HG03108 (cell line): ENCODE measurements at regions not wholly inside any gene's neighbourhood (a gene's known extent, or its start where the extent isn't known, plus 50 kb on each side); places are given as distances from the start of the nearest gene placed in this dataset.
"Not testable (repeated sequence)": the region's sequence is repeated elsewhere in the genome, so short reads cannot be mapped to it uniquely, and the experiment has no call there.

ENCODE experiments used
- ATAC-seq: cut with Tn5 transposase; IDR thresholded peaks from one replicate; pipeline ENCODE4 v1.9.1; 2021; ENCODE audit warnings: moderate library complexity; ENCODE audit not compliant: unreplicated experiment

DNA sequence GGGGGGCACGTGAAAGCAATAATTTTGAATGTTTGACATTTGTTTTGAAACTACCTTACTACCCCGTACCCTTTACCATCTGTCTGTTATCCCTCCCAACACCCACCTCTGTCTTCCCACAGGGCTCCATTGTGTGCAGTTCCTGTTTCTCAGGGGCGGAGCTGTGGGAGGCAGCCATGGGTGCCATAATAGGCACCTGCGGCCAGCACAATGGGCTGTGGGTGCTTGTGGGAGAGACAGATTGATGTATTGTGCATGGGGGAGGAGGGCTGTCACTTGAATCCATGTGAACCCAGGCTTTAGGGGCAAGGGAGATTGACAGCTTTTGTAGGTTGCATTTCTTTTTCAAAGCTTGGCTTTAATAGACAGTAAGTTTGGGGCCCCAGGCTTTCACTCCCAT lies 122.6 kb upstream of the CXorf66 start:
- no peak for ATAC-seq

DNA sequence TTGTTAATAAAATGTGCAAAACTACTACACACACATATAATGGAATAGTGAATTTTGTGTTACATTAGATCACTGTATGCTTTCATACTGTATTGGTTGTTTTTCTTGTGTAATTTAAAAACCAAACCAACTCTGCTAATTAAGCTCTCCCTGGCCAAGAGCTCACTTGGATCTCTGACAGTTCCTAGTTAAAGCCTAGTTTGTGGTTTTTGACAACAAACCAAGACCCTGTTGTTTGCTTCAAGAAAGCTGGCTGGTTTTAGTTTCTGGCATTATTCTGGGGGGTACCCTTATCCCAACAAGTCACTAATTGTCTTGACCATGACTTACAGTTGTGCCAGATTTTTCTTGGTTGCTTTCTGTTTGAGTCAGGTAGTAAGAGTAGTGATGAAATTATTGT lies 121.4 kb upstream of the CXorf66 start:
- no peak for ATAC-seq

DNA sequence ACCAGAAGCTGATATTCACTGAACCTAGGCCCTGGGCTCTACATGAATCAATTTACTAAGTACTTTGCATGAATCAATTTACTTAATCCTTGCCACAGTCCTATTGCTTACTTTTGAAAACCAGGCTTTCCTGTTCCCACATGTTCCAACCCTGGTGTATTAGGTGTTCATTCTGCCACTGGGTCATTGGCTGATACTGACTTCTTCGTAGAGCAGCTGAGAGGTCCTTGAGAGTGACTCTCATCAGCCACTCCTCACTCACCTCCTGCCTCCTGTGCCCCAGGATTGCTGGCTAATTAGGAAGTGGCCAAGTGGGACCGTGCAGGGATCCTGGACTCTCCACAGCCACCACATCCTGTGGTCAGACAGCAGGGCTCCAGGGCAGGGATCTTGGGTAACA lies 109.5 kb upstream of the CXorf66 start:
- not testable (repeated sequence) for ATAC-seq

DNA sequence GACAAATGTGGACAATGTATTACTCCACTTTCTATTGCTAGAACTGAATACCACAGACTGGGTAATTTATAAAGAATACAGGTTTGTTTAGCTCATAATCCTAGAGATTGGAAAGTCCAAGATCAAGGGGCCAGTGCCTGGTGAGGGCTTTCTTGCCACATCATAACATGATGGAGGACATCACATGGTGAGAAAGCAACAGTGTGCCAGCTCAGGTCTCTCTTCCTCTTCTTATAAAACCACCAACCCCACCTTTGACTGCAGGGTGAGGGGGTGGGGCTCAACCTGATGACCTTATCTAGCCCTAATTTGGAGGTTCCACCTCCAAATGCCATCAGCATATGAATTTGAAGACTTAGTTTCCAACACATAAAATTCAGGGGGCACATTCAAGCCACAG lies 105.7 kb upstream of the CXorf66 start:
- ATAC-seq, result no peak

DNA sequence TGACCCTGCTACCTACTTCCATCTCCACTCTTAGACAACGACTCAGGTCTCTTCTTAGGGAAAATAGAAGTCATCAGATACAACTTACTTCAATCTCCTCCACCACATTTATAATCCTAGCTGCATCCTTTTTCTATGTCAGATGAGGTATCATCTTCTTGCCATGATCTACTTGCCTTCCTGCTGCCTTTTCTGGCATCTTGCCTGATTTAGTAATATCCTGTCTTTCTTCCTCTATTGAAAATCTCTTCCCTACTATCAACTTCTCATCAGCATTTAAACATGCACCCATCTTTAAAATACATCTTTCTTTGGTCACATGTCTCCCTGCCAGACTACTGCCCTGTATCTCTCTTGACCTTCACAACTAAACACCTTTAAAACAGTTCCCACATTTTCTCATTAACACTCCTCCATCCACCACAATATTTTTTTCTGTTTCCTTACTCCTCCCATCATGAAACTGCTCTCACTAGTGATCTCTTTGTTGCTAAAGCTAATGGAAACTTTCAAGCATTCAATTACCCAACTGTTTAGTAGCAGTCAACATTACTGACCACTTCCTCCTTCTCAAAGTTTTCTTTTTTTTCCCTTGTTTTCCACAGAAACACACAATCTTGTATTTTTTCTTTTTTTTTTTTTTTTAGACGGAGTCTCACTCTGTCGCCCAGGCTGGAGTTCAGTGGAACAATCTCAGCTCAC lies 100.8 kb upstream of the CXorf66 start:
- no peak for ATAC-seq

DNA sequence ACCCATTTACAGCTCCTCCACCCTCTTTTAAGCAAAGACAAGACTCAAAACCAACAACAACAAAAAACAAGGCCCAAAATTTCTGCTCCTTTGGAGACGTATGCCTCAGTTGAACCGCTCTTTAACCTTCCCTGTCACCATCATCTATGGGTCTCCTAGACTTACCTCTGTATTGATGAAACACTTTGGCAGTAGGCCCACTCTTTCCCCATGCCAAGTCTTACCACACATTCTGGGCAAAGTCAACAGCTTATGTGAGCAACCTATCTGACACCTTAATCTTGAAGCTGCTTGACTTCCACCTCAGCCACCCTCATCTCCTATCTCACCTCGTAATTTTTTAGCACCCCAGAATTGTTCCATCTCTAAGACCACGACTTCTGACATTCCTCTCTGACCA lies 99.7 kb upstream of the CXorf66 start:
- no peak for ATAC-seq

DNA sequence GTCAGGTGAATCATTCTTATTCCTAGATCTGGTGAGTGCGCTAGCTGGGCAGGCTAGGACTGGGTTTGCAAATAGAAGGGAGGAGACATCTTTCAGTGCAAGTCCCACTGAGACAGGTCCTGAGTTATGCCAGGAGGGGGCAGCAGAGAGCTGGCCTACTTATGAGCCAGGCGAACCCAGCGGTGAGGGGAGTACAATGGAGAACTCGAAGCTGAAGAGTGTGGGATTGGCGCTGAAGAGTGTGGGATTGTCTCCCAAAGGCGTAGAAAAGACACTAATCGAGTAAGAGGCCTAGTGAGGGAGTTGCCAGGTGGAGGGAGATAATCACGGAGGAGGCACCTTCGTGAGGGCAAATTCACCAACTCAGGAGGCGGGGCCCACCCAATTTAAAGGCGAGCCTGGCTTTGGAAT lies 91.7 kb upstream of the CXorf66 start:
- ATAC-seq, result peak; percentile 81

DNA sequence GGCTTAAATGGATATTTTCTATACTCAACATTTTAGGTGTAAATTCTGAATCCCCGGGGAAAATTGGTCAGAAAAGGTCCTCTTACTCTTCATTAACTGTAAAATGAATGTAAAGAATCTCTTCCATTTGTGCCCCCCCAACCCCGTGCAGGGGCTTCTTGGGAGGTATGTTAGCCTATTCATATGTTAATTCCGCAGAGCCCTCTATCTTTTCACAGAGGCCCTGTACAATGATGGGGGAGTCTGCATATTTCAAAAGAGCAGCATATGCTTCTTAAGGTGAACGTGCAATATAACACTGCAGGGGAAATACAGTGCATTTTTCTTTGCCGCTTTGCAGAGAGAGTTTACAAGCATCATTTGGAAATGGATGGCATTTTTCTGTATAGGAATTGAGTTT lies 88.5 kb upstream of the CXorf66 start:
- no peak for ATAC-seq

DNA sequence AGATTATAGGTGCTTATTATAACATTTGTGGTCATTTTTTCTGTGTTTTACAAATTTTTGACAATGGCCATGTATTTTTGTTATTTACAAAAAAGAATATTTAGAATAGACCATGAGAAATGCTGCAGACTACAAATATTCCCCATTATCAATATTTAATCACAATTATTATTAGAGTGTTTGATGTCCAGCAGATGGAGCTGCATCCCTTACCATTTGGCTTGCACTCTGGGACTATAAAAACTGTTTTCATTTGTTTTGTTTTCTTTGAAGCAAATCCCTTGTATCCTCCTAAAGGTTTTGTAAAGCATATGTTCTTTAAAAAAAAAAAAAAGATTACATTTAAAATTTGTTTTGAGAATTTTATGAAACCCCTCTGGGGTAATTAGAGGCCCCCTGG lies 85.6 kb upstream of the CXorf66 start:
- ATAC-seq, result no peak

DNA sequence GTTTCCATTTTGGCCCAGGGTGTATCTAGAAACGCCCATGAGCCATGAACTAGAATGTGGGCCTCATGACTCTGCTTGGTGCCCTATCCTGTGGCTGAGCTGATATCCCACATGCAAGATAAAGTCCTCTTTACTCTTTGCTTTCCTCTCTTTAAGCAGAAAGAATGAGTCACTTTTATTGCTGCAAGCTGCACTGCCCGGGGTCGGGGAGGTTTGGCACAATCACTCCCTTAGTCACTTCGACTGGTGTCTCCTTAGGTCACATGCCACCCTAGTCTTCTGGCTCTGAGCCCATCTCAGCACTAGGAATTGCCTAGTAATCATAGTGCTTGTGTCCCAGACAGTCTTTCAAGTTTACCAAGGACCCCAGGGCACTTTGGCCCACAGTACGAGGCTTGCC lies 75.1 kb upstream of the CXorf66 start:
- no peak for ATAC-seq

DNA sequence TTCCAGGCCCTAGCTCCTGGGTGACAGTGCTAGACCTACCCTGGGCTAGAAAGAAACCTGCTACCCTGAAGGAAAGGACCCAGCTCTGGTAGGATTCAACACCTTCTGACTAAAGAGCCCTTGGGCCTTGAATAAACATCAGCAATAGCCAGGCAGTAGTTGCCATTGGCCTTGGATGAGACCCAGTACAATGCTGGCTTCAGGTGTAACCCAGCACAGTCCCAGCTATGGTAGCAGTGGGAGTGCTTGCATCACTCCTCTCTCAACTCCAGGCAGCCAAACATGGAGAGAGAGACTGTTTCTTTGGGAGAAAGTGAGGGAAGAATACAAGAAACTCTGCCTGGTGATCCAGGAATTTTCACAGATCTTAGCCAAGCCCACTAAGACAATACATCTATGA lies 73.5 kb upstream of the CXorf66 start:
- no peak for ATAC-seq

DNA sequence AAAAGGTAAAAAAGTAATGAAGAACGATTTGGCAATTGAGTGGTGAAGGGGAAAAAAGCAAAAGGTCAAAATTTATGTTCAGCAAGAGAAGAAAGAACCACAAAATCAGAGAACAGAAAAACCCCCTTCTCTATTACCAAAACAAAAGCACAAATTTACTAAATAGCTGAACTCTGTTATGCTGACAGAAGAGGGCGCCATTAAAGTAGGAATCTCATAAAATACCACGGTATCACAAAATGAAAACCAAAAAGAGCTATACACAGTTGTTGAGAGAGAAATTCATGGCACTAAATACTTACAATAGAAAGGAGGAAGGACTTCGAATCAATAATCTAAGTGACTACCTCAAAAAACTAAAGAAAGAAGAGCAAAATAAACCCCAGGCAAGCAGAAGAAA lies 69.6 kb upstream of the CXorf66 start:
- no peak for ATAC-seq

DNA sequence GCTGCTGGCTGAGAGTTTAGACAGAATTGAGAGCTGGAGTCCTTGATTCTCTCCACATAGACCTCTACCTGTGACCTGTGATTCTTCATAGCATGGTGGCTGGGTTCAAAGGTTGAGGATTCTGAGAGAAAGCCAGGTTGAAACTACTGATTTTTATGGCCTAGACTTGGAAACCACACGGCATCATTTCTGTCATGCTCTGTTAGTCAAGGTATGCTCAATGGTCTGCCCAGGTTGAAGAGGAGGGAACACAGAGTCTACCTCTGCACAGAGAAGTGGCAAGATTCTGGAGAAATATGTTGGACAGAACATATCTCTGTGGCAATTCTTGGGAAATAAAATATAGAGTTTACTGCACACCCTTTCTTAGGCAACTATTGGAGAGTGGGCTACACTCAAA lies 57.2 kb upstream of the CXorf66 start:
- ATAC-seq, result no peak

DNA sequence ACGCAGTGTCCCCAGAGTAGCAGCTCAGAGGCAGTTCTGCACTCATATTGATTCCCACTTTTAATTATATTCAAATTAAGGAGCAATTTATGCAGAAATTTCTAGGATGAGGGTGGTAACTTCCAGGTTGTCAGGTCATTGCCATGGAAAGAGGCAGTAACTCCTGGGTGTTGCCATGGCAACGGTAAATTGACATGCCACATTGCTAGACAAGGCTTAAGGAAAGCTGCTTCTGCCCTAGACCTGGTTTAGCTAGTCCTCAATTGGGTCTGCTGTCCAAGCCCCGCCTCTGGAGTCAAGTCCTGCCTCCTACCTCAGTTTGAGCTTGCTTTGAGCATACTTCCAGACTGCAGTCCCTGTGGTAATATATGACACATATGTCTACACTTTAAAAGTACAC lies 53.8 kb upstream of the CXorf66 start:
- ATAC-seq, result not testable (repeated sequence)
